D721Med (cell line): ENCODE measurements at regions not wholly inside any gene's neighbourhood (a gene's known extent, or its start where the extent isn't known, plus 50 kb on each side); places are given as distances from the start of the nearest gene placed in this dataset.

Experiments
- DNase-seq: peaks from one replicate; pipeline ENCODE4 v3.0.0; 2011; ENCODE audit warnings: low spot score; ENCODE audit not compliant: insufficient read length
- FAIRE-seq: peaks from 2 replicates; lab custom pipeline; 2011; peaks lifted over from hg19 to GRCh38; lab: Jason Lieb, UNC
- TF ChIP-seq, protein P1 (sequence below): IDR thresholded peaks from 2 replicates; pipeline ENCODE4 v1.5.1; 2012; ENCODE audit warnings: mild to moderate bottlenecking, control low read depth; ENCODE audit not compliant: insufficient read depth; ENCODE audit errors: missing control alignments

DNA sequence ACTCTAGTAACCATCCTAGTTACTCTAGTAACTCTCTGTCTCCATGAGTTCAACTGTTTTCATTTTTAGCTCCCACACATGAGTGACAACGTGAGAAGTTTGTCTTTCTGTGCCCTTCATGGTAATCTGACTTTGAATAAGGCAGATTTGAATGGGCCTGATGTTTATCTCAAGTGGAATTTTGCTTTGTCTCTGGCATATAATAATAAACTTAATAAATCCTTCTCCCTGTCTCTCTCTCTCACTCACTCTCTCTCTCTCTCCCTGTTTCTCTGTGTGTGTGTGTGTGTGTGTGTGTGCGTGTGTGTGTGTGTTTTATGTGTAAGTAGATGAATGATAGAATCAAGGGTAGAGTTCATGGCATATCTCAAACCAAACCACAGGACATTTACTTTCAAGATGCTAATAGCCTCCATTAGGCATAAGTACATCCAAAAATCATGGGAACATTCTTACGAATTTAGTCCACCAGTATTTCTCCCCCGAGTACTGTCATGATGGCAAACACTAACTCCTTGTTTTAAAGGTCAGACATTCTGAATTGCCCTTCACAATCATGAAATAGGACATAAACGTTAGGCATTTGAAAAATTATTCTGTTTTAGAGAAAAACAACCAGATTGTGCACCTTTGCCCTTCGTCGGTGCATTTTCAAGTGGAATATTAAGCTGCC lies 193.1 kb downstream of the SPATA18 start:
- FAIRE-seq (no peak), DNase-seq (no peak)
- TF ChIP-seq, protein P1, sequence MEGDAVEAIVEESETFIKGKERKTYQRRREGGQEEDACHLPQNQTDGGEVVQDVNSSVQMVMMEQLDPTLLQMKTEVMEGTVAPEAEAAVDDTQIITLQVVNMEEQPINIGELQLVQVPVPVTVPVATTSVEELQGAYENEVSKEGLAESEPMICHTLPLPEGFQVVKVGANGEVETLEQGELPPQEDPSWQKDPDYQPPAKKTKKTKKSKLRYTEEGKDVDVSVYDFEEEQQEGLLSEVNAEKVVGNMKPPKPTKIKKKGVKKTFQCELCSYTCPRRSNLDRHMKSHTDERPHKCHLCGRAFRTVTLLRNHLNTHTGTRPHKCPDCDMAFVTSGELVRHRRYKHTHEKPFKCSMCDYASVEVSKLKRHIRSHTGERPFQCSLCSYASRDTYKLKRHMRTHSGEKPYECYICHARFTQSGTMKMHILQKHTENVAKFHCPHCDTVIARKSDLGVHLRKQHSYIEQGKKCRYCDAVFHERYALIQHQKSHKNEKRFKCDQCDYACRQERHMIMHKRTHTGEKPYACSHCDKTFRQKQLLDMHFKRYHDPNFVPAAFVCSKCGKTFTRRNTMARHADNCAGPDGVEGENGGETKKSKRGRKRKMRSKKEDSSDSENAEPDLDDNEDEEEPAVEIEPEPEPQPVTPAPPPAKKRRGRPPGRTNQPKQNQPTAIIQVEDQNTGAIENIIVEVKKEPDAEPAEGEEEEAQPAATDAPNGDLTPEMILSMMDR: no peak

DNA sequence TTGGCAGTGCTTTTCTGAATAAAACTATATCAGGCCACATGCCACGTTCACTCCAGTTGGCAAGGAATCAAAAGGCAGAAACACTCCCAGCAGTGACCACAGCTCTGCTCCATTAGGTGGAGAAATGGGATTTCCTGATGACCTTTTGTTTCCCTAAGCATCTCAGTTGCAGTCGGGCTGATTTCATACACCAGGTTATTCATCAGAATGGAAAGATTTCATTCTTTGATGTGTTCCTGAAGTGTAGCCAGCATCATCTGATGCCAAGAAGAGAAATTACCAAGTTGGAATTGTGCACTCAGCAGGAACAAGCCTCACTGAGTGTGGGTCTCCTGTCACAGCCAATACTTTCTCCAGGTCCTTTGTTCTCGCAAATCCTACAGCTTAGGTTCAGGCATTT lies 193.7 kb downstream of the SPATA18 start:
- DNase-seq: no peak
- TF ChIP-seq, protein P1: no peak
- no peak for FAIRE-seq

DNA sequence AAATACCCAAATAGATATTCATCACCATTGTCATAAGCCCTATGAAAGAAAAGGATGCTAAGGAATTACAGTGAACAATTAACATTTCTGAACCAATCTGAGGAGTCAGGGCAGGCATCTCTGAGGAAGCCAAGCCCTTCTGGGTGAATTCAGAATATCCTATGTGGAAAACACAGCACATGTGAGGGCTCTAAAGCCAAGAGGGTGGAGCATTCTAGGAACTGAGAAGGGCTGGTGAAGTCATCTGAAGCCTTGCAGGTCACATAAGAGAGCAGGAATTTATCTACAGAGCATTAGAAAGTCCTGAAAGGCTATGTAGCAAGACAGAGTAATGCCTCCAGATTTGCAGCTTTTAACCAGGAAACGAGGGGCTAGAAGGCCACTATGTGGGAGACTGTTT lies 195.7 kb downstream of the SPATA18 start:
- TF ChIP-seq, protein P1: no peak
- DNase-seq (no peak), FAIRE-seq (no peak)

DNA sequence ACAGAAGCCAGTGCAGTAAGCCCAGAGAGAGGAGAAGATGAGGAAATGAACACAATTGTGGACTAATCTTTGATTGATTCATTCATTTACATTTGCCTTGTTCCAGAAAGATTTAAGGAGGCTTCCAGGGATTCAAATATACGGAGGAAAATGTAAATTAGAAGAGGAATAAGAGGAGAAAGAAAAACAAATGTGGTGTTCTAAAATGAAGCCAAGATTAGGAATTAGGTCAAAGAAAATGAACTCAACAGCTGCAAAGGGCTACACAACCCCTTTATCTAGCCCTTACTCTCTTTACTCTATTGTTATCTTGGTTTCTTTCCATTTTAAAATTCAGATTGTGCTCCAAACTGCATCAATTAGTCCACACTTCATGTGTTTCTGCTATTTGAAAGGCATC lies 196.8 kb downstream of the SPATA18 start:
- TF ChIP-seq, protein P1: no peak
- FAIRE-seq: no peak
- DNase-seq: no peak

DNA sequence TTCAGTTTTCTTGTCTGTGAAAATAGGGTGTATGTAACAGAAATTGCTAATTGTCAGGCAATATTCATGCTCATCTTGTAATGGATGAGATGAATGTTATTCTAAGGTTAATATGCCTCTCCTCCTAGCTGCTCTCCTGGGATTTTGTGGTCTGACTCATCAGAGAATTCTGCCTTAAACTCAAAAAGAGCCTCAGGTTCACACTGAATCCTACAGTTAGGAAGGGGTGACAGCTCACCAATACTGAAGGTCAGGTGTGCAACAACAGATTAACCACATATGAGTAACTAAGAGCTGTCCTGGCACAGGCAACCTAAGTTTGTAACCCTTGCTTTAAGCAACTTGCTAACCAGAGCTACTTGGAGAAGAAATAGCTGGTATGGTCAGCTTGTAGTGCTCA lies 197.7 kb downstream of the SPATA18 start:
- TF ChIP-seq, protein P1: no peak
- FAIRE-seq (no peak), DNase-seq (no peak)

DNA sequence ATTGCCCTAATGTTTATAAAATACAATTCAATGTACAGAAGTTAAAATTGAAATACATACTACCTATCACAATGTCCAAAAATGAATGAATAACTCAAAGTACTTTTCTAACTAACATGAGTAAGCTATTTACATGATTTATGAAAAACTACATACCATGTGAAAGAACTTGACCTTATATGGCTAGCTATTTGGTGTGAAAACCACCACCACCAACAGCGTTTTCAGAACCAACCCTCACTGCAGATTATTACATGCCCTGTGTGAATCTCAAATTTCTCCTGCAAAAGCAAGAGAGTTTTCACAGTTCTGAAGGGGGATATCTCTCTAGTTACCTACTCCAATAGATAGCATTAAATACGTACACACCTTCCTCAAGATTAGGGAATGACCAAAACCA lies 198.5 kb downstream of the SPATA18 start:
- no peak for FAIRE-seq
- DNase-seq: no peak
- TF ChIP-seq, protein P1: no peak

DNA sequence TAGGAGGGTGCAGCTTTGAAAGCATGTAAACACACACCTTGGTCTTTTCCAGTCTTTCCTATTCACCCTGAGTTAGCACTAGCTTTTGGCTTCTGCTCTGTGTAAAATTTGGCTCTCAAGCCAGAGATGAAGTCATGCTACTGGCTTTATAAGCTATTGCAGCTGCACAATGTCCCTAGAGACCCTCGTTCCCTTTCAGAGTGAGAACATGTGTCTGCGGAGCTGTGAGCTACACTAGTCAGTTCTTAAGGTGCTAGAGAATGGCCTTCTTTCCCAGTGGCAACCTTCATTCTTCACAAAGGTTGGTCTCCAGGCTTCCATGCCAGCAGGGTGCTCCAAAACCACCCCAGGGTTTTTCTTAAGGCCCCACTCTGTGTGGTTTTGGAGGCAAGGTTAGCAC lies 199.1 kb downstream of the SPATA18 start:
- no peak for DNase-seq
- FAIRE-seq: no peak
- TF ChIP-seq, protein P1: no peak
